IPS-18c (cell line): ENCODE measurements at regions not wholly inside any gene's neighbourhood (a gene's known extent, or its start where the extent isn't known, plus 50 kb on each side); places are given as distances from the start of the nearest gene placed in this dataset.

ENCODE experiments used
- H3K4me3 ChIP-seq: 2 replicates; pipeline ENCODE4 v1.7.0; 2013; ENCODE audit warnings: low read depth, mild to moderate bottlenecking, low read length, moderate library complexity; ENCODE audit not compliant: insufficient read depth
- H3K9me3 ChIP-seq: one replicate; pipeline ENCODE4 v1.6.1; 2013; ENCODE audit warnings: mild to moderate bottlenecking, low read length, moderate library complexity; ENCODE audit not compliant: control insufficient read depth, insufficient read depth

- Histone ChIP-seq H3K9me3 (no peaks in the 10 kb centered on the region), H3K4me3 (no peak overlapping the region)
Observed at GRCh38 chr5:106374956-106375355, 1295.8 kb downstream of the EFNA5 start.

DNA sequence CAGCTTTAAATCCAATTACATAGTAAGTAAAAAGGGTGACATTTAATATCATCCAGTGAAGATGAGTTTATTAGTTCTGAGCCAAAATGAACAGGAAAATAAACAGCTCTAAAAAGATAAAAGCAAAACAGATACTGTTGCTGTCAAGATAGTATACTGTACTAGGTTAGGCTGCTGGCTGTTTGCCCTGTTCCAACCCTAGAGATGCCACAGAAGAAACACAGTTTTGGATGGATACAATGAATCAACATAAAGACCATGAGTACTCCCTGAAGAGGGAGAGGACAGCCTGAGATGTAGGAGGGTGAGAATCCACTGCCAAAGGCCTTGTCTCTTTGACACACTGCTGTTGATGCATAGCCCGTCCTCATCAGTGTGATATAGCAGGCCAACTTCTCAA is 1302.7 kb downstream of the EFNA5 start:
- H3K4me3 ChIP-seq = no peak overlapping the region
- H3K9me3 ChIP-seq = no peaks in the 10 kb centered on the region

DNA sequence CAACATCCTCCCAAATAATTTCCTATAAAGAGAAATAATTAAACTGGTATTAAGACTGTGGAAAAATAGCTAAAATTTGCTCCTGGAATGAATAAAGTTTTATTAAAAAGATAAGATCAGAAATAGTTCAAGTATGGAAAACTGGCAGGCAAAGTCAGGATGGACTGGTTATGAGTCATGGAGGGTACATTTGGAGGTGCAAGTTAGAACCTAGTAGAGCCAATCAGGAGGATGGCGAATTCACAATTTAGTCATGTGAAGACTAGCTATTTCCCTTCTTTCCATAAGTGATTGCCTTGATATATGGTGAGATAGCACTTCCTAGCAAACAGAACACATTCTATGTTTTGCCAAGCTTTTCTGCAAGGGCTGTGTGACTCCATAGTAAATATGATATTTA is 1303.5 kb downstream of the EFNA5 start:
- Histone ChIP-seq H3K4me3 (no peak overlapping the region), H3K9me3 (no peaks in the 10 kb centered on the region)

GRCh38 chr5:106363578-106363977 is 1307.2 kb downstream of the EFNA5 start:
- no peaks in the 10 kb centered on the region for H3K9me3 ChIP-seq
- no peak overlapping the region for H3K4me3 ChIP-seq

DNA sequence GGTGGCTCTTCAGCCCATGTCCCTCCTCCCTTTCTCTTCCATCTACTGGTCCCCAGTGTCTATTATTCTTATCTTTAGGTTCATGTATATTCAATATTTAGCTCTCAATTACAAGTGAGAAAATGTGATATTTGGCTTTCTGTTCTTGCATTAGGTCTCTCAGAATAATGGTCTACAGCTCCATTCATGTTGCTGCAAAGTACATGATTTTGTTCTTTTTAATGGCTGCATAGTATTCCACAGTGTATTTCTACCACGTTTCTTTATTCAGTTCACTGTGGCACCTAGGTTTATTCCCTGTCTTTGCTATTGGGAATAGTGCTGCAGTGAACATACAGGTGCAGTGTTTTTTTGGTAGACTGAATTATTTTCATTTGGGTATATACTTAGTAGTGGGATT is 1308.8 kb downstream of the EFNA5 start:
- Histone ChIP-seq H3K9me3 (no peaks in the 10 kb centered on the region), H3K4me3 (no peak overlapping the region)

DNA sequence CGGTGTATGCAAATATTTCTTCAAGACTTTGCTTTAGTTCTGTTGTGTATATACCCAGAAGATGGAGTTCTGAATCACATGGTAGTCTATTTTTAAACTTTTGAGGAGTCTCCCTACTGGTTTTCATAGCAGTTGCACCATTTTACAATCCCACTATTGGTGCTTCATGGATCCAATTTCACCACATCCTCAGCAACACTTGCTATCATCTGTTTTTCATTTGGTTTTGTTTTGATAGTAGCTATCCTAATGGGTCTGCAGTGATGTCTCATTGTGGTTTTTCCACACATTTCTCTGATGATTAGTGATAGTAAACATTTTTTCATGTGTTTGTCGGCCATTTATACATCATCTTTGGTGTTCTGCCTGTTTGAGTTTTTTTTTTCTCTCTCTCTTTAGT is 1339.3 kb downstream of the EFNA5 start:
- H3K9me3 ChIP-seq = peaks cover 2% of the 10 kb centered on the region
- H3K4me3 ChIP-seq = no peak overlapping the region

GRCh38 chr5:106324356-106324755 is 1346.4 kb downstream of the EFNA5 start:
- Histone ChIP-seq H3K9me3 (peaks cover 2% of the 10 kb centered on the region), H3K4me3 (no peak overlapping the region)

DNA sequence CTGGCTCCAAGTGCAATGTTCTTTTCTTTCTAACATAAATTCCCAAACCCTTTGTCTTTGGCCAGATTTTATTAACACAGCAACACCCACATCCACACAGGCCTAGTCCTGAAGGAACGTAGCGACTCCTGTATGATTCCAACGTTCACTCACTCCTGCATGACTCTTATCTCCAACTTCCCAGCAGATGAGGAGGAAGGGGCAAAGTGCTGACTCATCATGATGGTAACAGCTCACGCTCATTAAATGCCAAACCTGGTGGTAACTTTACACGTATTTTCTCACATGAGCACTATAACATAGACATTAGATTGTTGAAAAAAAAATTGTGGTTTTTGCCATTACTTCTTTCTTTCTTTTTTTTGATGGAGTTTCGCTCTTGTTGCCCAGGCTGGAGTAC is 1349.5 kb downstream of the EFNA5 start:
- no peaks in the 10 kb centered on the region for H3K9me3 ChIP-seq
- no peak overlapping the region for H3K4me3 ChIP-seq

- Histone ChIP-seq H3K4me3 (no peak overlapping the region), H3K9me3 (no peaks in the 10 kb centered on the region)
Observed at GRCh38 chr5:106314221-106314824, 1356.4 kb downstream of the EFNA5 start.

DNA sequence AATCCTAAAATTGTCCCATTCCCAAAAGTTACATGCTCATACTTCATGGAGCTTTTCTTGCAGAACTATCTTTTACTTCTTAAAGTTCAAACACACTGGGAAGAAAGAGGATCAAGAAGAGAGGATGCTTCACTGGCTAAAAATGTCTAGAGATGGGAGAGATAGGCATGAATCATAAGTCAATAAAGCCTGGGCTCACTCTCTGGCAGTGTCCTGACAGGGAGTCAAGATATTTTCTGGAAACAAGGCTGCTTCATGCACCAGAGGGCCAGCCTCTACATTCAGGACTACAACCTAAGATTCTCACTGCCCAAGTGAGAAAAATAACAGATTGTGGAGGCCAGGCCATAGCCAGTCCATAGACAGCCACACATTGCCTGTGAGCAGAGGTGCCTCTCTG is 1358.4 kb downstream of the EFNA5 start:
- Histone ChIP-seq H3K9me3 (no peaks in the 10 kb centered on the region), H3K4me3 (no peak overlapping the region)

DNA sequence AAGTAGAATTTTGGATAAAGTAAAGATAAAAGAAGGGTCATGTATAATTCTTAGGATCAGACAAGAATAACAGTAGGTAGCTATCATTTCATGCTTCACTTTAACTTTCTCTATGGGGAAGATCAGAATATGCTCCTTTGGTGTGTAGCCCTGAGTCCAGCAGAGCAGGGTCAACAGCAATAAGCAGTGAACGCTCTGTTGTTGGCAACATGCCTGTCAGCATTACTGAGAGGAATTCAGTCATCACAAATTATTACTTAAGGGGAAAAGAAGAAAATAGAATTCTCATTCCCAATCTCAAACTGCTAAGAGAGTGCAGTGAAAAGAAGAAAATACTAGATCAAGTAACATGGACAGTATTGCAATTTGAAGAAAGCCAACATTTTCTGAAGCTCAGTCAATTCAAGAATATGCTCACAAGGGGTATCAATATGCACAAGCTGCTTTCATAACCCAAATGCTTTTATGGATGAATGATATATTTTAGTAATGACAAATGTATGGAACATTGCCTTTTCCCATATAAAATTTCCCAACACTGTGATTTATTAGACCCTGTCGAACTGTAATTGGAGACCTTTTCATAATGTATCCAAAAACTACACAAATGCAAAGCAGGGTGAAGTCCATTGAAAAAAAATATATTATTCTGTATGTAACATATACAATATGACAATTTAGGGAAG is 1359.4 kb downstream of the EFNA5 start:
- Histone ChIP-seq H3K4me3 (no peak overlapping the region), H3K9me3 (no peaks in the 10 kb centered on the region)

DNA sequence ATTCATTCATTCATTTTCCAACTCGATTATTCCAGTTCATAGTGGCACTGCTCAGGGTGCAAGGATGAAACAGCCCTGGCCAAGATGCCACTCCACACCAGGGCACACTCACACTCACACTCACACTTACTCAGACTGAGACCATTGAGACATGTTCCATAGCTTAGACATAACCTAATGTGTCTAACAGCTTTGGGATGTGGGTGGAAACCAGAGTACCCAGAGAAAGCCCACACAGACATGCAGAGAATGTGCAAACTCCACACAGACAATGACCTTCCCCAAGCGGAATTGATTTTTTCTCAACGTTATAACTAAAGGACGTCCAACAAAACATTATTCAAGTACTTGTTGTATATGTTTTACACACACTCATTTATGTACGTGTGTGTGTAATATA is 1363.5 kb downstream of the EFNA5 start:
- H3K9me3 ChIP-seq = no peaks in the 10 kb centered on the region

DNA sequence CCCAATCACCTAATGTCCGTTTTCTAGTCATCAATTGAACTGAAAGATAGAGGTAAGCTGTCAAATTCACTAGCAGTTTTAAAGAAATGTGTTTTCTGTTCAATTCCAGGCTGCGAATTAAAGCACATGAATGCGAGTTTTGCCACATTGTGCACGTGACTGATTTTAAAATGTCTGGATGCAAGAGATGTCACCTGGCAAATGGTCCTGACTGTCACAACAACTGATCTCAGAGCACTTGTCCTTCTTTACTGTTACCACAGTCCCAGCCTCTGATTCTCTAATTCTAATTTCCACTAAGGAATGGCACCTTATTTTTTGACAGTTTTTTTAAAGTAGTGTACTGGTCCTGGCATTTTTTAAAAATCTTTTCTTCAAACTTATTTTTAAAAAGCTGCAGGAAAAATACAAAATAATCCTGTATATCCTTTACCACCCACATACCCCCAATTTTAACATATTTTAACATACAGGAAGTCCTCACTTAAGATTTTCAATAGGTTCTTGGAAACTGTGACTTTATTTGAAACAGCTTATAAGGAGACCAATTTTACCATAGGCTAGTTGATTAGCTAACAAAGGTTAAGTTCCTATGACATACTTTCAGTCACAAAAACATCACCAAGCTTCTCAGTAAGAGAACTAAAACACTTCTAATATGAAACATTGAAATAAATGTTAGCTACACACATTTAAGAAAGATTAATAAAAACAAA is 1364.3 kb downstream of the EFNA5 start:
- Histone ChIP-seq H3K9me3 (no peaks in the 10 kb centered on the region), H3K4me3 (no peak overlapping the region)

More for the DNA sequence above, 1363.5 kb downstream of the EFNA5 start:
- no peak overlapping the region for H3K4me3 ChIP-seq

DNA sequence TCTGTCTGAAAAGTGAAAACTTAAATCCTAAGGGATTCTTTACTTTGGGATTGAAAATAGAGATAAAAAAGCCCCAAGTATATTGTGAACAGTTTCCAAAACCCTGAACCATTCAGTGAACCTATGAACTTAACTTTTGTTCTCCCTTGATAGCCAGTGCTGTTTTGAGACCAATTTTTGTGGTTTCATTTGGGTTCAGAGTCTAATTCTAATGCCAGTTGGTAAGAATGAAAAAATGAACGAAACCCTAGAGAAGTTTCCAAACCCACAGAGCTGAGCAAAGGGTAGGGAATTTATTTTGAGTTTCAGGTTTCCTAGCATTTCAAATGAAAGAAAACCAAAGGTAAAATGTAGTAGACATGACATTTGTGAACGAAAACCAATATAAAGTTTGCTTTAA is 1366.8 kb downstream of the EFNA5 start:
- Histone ChIP-seq H3K9me3 (no peaks in the 10 kb centered on the region), H3K4me3 (no peak overlapping the region)

DNA sequence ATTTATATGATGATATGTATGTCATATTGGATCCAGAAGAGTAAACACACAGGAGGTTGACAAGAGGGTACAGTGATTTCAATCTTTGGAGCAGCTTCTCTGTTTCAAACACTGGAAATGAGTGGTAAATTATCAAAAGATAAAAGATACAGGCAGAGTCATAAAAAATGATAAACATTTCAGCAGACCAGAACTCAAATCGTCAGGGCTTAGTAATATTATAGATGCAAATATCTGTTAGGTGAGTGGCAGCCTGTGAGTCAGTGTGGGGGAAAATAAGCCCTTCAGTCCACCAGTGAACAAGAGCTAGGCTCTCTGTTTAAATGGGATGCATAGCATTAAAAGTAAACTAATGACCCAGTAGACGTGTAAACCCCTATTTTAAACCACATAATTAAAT is 1378.1 kb downstream of the EFNA5 start:
- H3K9me3 ChIP-seq = no peaks in the 10 kb centered on the region
- no peak overlapping the region for H3K4me3 ChIP-seq

- H3K9me3 ChIP-seq = no peaks in the 10 kb centered on the region
- no peak overlapping the region for H3K4me3 ChIP-seq
Observed at GRCh38 chr5:106290841-106291240, 1379.9 kb downstream of the EFNA5 start.

DNA sequence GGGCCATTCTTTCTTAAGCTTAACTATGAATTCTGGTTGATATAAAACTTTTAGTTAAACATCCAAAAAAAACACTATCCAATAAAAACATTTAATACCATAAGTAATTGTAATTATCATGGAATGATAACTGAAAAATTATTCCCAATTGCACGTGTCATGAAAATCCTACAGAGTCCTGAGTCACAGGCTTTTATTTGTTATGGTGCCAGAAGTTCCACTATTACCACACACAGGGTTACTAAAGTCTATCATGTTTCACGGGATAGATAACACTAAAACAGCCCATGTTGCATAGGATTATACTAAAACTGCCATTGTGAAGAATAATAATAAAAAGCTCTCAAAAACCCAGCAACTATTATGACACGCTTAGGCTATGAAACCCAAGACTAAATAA is 1381.8 kb downstream of the EFNA5 start:
- Histone ChIP-seq H3K9me3 (no peaks in the 10 kb centered on the region), H3K4me3 (no peak overlapping the region)

- no peak overlapping the region for H3K4me3 ChIP-seq
- H3K9me3 ChIP-seq = peaks cover 2% of the 10 kb centered on the region
Observed at GRCh38 chr5:106277540-106278096, 1393.1 kb downstream of the EFNA5 start.
